Activated T-helper 1 cell treated with anti-CD3 and anti-CD28 coated beads, Interleukin-2, amount 50 U/mL, for 16 hours (primary cell): ENCODE measurements at regions not wholly inside any gene's neighbourhood (a gene's known extent, or its start where the extent isn't known, plus 50 kb on each side); places are given as distances from the start of the nearest gene placed in this dataset.
"Not testable (repeated sequence)": the region's sequence is repeated elsewhere in the genome, so short reads cannot be mapped to it uniquely, and the experiment has no call there.

Source experiments
- DNase-seq, 2 donors: peaks; one replicate each; pipeline ENCODE4 v3.0.0-alpha.2; 2020; ENCODE audit warnings: low read depth in 1 of 2, low spot score in 1 of 2

DNA sequence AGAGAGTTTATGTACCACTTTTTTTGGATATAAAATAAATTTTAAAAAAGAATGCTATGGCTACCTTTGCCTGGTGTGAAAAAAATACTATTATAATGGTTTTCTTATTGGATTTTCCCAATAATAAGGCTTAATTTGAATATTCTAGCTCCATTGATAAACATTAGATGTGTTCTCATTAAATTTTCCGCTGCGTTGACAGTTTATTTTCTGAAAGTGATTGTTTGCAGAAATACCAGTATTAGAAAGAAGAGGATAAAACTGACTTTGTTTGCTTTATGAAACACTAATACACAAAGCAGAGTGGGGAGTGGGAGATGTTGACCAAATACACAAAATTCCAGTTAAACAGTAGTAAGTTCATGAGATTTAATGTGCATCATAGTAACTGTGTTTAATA, 433.3 kb upstream of the TMEFF2 start:
- no peak for DNase-seq

- DNase-seq, result no peak
These were observed 420.4 kb upstream of the TMEFF2 start for GRCh38 chr2:192615105-192615504.

DNA sequence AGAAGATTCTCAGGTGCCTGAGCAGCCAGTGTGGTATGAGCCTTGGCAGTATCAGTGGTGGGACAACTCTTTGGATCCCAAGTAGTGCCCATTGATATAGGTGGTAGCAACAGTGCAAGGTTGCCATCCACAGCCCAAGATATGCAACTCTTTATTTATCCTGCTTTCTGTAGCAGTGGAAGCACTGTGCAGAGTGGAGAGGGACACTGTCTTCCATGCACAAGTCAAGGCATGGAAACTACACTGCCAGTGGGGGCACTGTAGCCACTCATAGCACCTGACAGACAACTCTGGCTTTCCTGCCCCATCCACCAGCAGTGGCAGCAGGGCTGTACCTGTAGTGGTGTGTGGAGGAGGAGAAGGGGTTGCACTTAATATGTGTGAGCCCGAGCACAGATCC, 409.6 kb upstream of the TMEFF2 start:
- no peak for DNase-seq

DNA sequence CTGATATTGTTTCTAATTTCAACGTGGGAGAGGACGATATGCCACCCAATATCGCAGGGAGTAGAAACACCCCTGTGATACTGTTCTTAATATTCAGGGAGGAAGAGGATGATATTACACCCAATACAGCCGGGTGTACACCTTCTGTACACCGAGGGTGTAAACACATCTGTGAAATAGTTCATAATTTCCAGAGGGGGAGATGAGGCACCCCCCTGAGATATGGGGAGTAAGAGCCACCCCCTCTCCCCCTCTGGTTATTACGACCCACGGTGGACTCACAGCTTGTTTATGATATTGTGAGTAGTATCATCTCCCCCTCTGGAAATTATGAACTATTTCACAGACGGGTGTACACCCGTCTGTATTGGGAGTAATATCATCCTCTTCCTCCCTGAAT, 403.9 kb upstream of the TMEFF2 start:
- not testable (repeated sequence) for DNase-seq

- DNase-seq, result no peak
These were observed 398.8 kb upstream of the TMEFF2 start for GRCh38 chr2:192593561-192593960.

- DNase-seq, result no peak
These were observed 396.9 kb upstream of the TMEFF2 start for GRCh38 chr2:192591617-192592016.

DNA sequence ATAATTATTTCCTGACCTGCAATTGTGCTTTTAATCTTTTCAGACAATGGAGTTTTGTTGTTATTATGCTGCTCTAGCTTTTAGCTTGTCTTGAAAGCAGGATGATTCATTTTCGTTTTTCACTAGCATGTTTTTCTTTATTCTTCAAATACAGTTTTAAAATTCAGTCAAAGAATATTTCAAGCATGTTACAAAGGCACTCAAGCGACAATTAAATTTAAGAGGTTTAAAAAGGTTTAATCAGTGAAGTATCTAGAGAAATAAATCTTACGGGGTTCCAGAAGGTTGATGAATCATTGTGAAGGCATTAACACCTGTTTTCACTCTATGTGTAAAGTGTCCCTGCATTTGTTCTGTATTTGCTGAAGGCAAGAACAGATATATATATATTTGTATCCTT, 390.7 kb upstream of the TMEFF2 start:
- DNase-seq, result no peak

DNA sequence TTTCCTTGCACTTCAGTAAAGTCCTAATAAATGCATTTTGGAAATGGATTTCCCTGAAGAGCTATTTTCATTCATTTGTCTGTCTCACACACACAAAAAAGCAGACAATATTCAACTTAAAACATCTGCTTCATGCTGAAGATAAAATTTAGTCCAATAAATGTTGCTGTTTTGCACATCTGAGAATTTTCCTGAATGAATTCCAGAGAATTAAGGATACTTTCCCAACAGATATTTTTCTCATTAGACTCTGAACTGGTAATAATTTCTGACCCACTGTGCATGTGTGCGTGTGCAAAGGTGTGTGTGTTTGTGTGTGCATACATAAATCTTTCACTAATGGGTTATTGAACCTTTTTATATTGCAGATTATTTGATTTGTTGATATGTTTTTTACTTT, 390.2 kb upstream of the TMEFF2 start:
- no peak for DNase-seq

GRCh38 chr2:192579965-192580700, 385.4 kb upstream of the TMEFF2 start:
- no peak for DNase-seq

- no peak for DNase-seq
These were observed 384.0 kb upstream of the TMEFF2 start for GRCh38 chr2:192578780-192579179.

DNA sequence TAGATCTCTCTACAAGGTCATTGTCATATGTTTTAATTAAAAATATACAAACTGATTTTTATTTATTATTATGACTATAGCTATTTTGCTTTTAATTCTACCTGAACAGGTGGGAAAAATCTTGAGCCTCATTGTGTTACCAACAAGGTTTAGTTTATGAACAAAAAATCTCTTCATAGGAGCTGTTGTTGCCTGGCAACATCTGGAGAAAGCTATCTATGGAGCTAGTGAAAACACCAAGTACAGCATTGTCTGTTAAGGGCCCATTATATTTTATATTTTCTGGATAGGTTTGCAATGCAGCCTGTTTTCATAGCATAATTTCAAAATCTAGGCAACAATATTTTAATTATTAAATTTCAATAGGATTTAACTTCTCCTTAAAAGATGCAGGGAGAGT, 383.0 kb upstream of the TMEFF2 start:
- no peak for DNase-seq

- no peak for DNase-seq
These were observed 379.8 kb upstream of the TMEFF2 start for GRCh38 chr2:192574552-192574951.

DNA sequence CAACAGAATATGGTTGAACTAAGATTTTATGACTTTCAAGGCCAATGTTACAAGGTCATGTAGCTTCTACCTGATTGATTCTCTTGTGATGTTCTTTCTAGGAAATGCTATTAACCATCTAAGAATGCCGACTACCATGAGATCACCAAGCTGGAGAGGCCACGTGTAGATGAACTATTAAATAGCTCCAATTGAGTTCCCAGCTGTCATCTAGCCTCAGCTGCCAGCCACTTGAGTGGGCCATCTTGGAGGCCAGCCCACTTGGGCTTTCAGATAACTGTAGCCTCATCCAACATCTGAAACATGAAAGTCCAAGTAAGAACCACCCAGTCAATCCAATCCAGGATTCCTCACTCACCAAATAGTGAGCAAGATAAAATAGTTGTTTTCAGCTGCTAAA, 376.9 kb upstream of the TMEFF2 start:
- DNase-seq, result no peak

DNA sequence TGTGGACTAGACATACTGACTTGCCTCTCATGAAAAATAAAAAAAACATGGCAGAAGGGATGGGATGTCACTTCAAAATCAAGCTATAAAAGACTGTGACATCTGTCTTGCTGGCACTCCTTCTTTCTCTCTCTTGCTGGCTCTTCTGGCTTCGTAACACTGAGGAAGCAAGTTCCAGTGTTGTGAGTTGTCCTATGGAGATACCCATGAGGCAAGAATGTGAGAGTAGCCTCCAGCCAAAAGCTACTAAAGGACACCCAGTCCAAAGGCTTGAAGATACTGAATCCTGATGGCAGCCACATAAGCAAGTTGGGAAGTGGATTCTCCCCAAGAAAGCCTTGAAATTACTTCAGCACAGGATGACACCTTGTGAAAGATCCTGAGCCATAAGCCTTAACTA, 376.1 kb upstream of the TMEFF2 start:
- DNase-seq, result no peak

- DNase-seq, result no peak
These were observed 372.1 kb upstream of the TMEFF2 start for GRCh38 chr2:192566863-192567262.

GRCh38 chr2:192560326-192560725, 365.6 kb upstream of the TMEFF2 start:
- no peak for DNase-seq

DNA sequence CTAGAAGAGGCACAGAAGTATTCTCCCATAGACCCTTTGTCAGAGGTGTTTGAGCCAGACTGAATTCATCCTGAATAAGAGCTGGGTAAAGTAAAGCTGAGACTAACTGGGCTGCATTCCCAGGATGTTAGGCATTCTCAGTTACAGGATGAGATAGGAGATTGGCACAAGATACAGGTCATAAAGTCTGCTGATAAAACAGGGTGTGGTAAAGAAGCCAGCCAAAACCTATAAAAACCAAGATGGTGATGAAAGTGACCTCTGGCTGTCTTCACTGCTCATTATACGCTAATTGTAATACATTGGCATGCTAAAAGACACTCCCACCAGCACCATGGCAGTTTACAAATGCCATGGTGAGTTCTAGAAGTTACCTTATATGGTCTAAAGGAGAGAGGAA, 364.9 kb upstream of the TMEFF2 start:
- DNase-seq, result no peak

- no peak for DNase-seq
These were observed 363.9 kb upstream of the TMEFF2 start for GRCh38 chr2:192558637-192559036.

DNA sequence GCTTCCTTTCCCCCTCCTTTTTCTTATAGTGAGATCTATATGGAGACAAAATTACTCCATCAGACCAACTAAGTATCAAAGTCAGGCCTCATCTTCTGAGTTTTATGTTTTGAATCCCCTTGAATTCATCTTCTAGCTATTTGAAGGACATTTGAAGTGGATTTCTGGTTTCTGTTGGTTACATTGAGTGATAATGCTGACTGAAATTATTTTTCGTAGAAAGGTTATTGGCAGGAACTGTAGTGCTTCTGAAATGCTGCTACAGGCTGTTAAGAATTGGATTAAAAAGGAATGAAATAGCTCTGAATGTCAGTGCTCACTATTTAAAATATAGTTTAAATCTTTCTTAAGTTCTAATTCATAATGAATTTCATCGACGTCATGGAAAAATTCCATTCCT, 361.0 kb upstream of the TMEFF2 start:
- DNase-seq, result no peak

DNA sequence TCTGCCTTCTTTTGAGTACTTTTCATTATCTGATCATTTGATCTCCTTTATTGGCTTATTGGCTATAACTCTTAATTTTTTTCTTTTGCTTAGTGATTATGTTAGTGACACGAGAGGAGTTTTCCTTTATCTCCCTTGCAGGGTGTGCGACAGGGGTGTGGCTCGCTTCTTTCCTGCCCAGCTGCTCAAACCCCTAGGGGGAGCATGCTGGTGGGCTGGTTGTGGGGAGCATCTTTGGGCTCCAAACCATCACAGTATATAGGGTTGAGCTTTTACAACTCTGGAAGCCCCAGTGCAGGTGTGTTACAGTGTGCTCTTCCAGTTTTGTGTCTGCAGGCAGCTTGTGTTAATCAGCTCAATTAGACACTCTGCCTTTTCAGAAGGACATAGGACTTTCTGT, 357.0 kb upstream of the TMEFF2 start:
- DNase-seq, result no peak

DNA sequence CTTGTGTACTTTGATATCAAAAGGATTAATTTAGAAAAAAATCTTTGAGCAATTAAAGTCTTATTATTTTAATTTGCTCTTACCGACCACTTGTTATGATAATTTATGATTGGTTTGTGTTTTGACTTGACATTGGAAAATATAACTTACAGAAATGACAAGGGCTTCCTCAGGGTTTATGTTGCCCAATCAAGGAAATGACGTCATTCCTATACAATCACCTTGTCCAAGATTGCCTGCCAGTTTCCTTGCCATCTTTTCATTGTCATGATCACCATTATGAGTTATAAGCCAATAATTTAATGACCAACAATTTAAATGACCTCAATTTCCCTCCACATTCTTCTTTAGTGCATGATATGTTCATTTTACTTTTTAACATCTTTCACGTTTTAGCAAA, 351.8 kb upstream of the TMEFF2 start:
- DNase-seq, result no peak

DNA sequence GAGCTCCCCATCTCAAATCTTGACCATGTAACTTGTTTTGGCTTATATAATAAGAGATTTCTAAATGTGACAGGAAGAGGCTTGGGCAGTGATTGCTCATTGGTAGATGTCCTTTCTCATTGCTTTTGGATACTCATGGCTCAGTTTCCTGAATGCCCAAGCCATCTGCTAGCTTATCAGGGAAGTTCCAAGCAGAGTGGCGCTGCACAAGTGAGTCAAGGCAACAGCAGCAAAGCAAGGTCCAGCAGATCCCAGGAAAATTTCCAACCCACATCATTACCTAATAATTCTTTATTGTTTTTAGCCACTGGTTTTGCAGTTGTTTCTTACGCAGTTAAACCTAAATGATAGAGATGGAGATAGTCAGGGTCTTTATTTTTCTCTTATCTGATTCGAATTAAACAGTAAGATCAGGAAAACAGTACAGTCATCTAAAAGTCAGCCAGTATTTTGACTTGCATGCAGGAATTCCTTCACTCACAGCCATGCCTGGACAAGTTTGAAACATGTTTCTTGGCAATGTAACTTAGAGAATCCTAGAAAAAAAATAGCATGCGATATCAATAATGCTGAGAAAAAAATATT, 349.7 kb upstream of the TMEFF2 start:
- DNase-seq, result no peak
